ENCODE measurements at regions not wholly inside any gene's neighbourhood (a gene's known extent, or its start where the extent isn't known, plus 50 kb on each side); places are given as distances from the start of the nearest gene placed in this dataset.

GRCh38 chr9:14497476-14497875, 183.5 kb upstream of the NFIB start:
- no peak for TF ChIP-seq CEBPB (IDR thresholded peaks at IDR 0.05)
- no peak for TF ChIP-seq CREB1 (IDR thresholded peaks at IDR 0.05; ENCODE audit: low read depth)
- no peak for TF ChIP-seq TEAD4 (IDR thresholded peaks at IDR 0.05)
- TF ChIP-seq FOXM1 (IDR thresholded peaks at IDR 0.05; ENCODE audit: borderline replicate concordance, low read depth): no peak
- no peak for TF ChIP-seq USF1 (IDR thresholded peaks at IDR 0.05)
- TF ChIP-seq MAX (IDR thresholded peaks at IDR 0.05): no peak
- TF ChIP-seq ZBTB7A (IDR thresholded peaks at IDR 0.05; ENCODE audit: low read depth): no peak
- TF ChIP-seq TAF1 (IDR thresholded peaks at IDR 0.05; ENCODE audit: low read depth): no peak
- TF ChIP-seq TCF12 (IDR thresholded peaks at IDR 0.05; ENCODE audit: low read depth): no peak

- TF ChIP-seq EP300 (IDR thresholded peaks at IDR 0.05; ENCODE audit: borderline replicate concordance): no peak
- TF ChIP-seq YY1 (IDR thresholded peaks at IDR 0.05; ENCODE audit: low read depth): no peak
- TF ChIP-seq TAF1 (IDR thresholded peaks at IDR 0.05; ENCODE audit: low read depth): no peak
- TF ChIP-seq MAX (IDR thresholded peaks at IDR 0.05): no peak
- TF ChIP-seq REST (IDR thresholded peaks at IDR 0.05; ENCODE audit: low read depth): no peak
- TF ChIP-seq RAD21 (IDR thresholded peaks at IDR 0.05; ENCODE audit: low read depth): no peak
- TF ChIP-seq FOXM1 (IDR thresholded peaks at IDR 0.05; ENCODE audit: borderline replicate concordance, low read depth): no peak
- TF ChIP-seq USF1 (IDR thresholded peaks at IDR 0.05): no peak
- no peak for TF ChIP-seq ZBTB7A (IDR thresholded peaks at IDR 0.05; ENCODE audit: low read depth)
- TF ChIP-seq TEAD4 (IDR thresholded peaks at IDR 0.05): no peak
- TF ChIP-seq NFIC (IDR thresholded peaks at IDR 0.05): no peak
- TF ChIP-seq TCF12 (IDR thresholded peaks at IDR 0.05; ENCODE audit: low read depth): no peak
These were observed 174.7 kb upstream of the NFIB start for GRCh38 chr9:14488421-14489190.

- TF ChIP-seq CREB1 (IDR thresholded peaks at IDR 0.05; ENCODE audit: low read depth): no peak
- TF ChIP-seq RAD21 (IDR thresholded peaks at IDR 0.05; ENCODE audit: low read depth): no peak
- no peak for TF ChIP-seq USF1 (IDR thresholded peaks at IDR 0.05)
- no peak for TF ChIP-seq ZBTB7A (IDR thresholded peaks at IDR 0.05; ENCODE audit: low read depth)
- no peak for TF ChIP-seq EGR1 (IDR thresholded peaks at IDR 0.05)
- TF ChIP-seq MAX (IDR thresholded peaks at IDR 0.05): no peak
- TF ChIP-seq TAF1 (IDR thresholded peaks at IDR 0.05; ENCODE audit: low read depth): no peak
- no peak for TF ChIP-seq NFIC (IDR thresholded peaks at IDR 0.05)
- no peak for TF ChIP-seq TCF12 (IDR thresholded peaks at IDR 0.05; ENCODE audit: low read depth)
- TF ChIP-seq FOXM1 (IDR thresholded peaks at IDR 0.05; ENCODE audit: borderline replicate concordance, low read depth): no peak
- no peak for TF ChIP-seq EP300 (IDR thresholded peaks at IDR 0.05; ENCODE audit: borderline replicate concordance)
- no peak for TF ChIP-seq TEAD4 (IDR thresholded peaks at IDR 0.05)
- no peak for TF ChIP-seq YY1 (IDR thresholded peaks at IDR 0.05; ENCODE audit: low read depth)
These were observed 173.7 kb upstream of the NFIB start for GRCh38 chr9:14487547-14488185.

GRCh38 chr9:14485366-14485765, 171.4 kb upstream of the NFIB start:
- no peak for TF ChIP-seq YY1 (IDR thresholded peaks at IDR 0.05; ENCODE audit: low read depth)

GRCh38 chr9:14482856-14483255, 168.9 kb upstream of the NFIB start:
- TF ChIP-seq CREB1 (IDR thresholded peaks at IDR 0.05; ENCODE audit: low read depth): no peak
- no peak for TF ChIP-seq YY1 (IDR thresholded peaks at IDR 0.05; ENCODE audit: low read depth)
- no peak for TF ChIP-seq USF1 (IDR thresholded peaks at IDR 0.05)
- no peak for TF ChIP-seq TEAD4 (IDR thresholded peaks at IDR 0.05)
- TF ChIP-seq TCF12 (IDR thresholded peaks at IDR 0.05; ENCODE audit: low read depth): no peak
- TF ChIP-seq EGR1 (IDR thresholded peaks at IDR 0.05): no peak

GRCh38 chr9:14480526-14480925, 166.6 kb upstream of the NFIB start:
- TF ChIP-seq YY1 (IDR thresholded peaks at IDR 0.05; ENCODE audit: low read depth) (no peak), TEAD4 (IDR thresholded peaks at IDR 0.05) (no peak), USF1 (IDR thresholded peaks at IDR 0.05) (no peak), RAD21 (IDR thresholded peaks at IDR 0.05; ENCODE audit: low read depth) (no peak), FOXM1 (IDR thresholded peaks at IDR 0.05; ENCODE audit: borderline replicate concordance, low read depth) (no peak), ZBTB7A (IDR thresholded peaks at IDR 0.05; ENCODE audit: low read depth) (no peak), EP300 (IDR thresholded peaks at IDR 0.05; ENCODE audit: borderline replicate concordance) (no peak), NFIC (IDR thresholded peaks at IDR 0.05) (no peak), CREB1 (IDR thresholded peaks at IDR 0.05; ENCODE audit: low read depth) (no peak), TAF1 (IDR thresholded peaks at IDR 0.05; ENCODE audit: low read depth) (no peak), MAX (IDR thresholded peaks at IDR 0.05) (no peak), EGR1 (IDR thresholded peaks at IDR 0.05) (no peak), TCF12 (IDR thresholded peaks at IDR 0.05; ENCODE audit: low read depth) (no peak), CEBPB (IDR thresholded peaks at IDR 0.05) (no peak), REST (IDR thresholded peaks at IDR 0.05; ENCODE audit: low read depth) (no peak)
